SK-N-SH (cell line): ENCODE measurements at regions not wholly inside any gene's neighbourhood (a gene's known extent, or its start where the extent isn't known, plus 50 kb on each side); places are given as distances from the start of the nearest gene placed in this dataset.

Experiments used
- CTCF ChIA-PET: fragments of 300-600, 350-600 bp; formaldehyde crosslinking; extraction: SDS; loops from one replicate; lab custom pipeline; 2021; lab: Yijun Ruan, JAX
- POLR2A ChIA-PET: fragments of 350-600 bp; sonication (Branson Sonifier 250); formaldehyde crosslinking; extraction: SDS; loops from one replicate; lab custom pipeline; 2020; ENCODE audit warnings: antibody characterized with exemption, inconsistent platforms; lab: Yijun Ruan, JAX
- DNase-seq: peaks from one replicate; pipeline ENCODE4 v3.0.0; 2012
- H2AFZ ChIP-seq: fragments of 200-600 bp; sonication (generic); 2 replicates; pipeline ENCODE4 v1.8.1; 2016; ENCODE audit warnings: antibody characterized with exemption, mild to moderate bottlenecking, low read depth
- H3F3A ChIP-seq: fragments of 200-600 bp; sonication (generic); replicated peaks from 2 replicates; pipeline ENCODE3; 2016; ENCODE audit warnings: antibody characterized with exemption, mild to moderate bottlenecking; ENCODE audit not compliant: insufficient read depth
- H3K27ac ChIP-seq, 2 experiments: fragments of 200-500 bp in 1 of 2; fragments of 200-600 bp in 1 of 2; sonication (Bioruptor generic) in 1 of 2; sonication (generic), shearing (Covaris generic) in 1 of 2; 2 replicates each; pipeline versions ENCODE4 v1.5.1 to v1.6.1; 2014 to 2016; ENCODE audit warnings: low read depth in 2 of 2, inconsistent platforms in 1 of 2, low read length in 1 of 2, mild to moderate bottlenecking in 1 of 2, mixed read lengths in 1 of 2
- H3K27me3 ChIP-seq: fragments of 200-600 bp; sonication (generic), shearing (Covaris generic); 2 replicates; pipeline ENCODE4 v1.6.1; 2016; ENCODE audit warnings: mixed run types; ENCODE audit not compliant: insufficient read depth
- H3K36me3 ChIP-seq, 2 experiments: fragments of 200-500 bp in 1 of 2; fragments of 200-600 bp in 1 of 2; sonication (Bioruptor generic) in 1 of 2; sonication (generic) in 1 of 2; replicated peaks in 1 of 2; 2 replicates each; pipeline versions ENCODE3 to v1.5.1; 2014 to 2016; ENCODE audit warnings: low read length in 1 of 2, mild to moderate bottlenecking in 1 of 2; ENCODE audit not compliant: insufficient read depth in 2 of 2, control insufficient read depth in 1 of 2
- H3K4me1 ChIP-seq, 2 experiments: fragments of 200-500 bp in 1 of 2; fragments of 200-600 bp in 1 of 2; sonication (Bioruptor generic) in 1 of 2; sonication (generic), shearing (Covaris generic) in 1 of 2; 2 replicates each; pipeline versions ENCODE4 v1.5.1 to v1.6.1; 2014 to 2016; ENCODE audit warnings: low read depth in 1 of 2, low read length in 1 of 2, mixed run types in 1 of 2; ENCODE audit not compliant: insufficient read depth in 2 of 2, control insufficient read depth in 1 of 2
- H3K4me2 ChIP-seq: fragments of 200-600 bp; sonication (generic), shearing (Covaris generic); 2 replicates; pipeline ENCODE4 v1.6.1; 2017; ENCODE audit warnings: mixed run types
- H3K4me3 ChIP-seq, 2 experiments: fragments of 200-500 bp in 1 of 2; fragments of 200-600 bp in 1 of 2; sonication (Bioruptor generic) in 1 of 2; sonication (generic), shearing (Covaris generic) in 1 of 2; 2 replicates each; pipeline versions ENCODE4 v1.5.1 to v1.8.1; 2014 to 2016; ENCODE audit warnings: low read depth in 2 of 2, inconsistent platforms in 1 of 2, low read length in 1 of 2, mild to moderate bottlenecking in 1 of 2, mixed read lengths in 1 of 2, moderate library complexity in 1 of 2
- H3K79me2 ChIP-seq: fragments of 200-600 bp; sonication (generic); 2 replicates; pipeline ENCODE4 v1.8.1; 2017; ENCODE audit warnings: mild to moderate bottlenecking; ENCODE audit not compliant: insufficient read depth
- H3K9ac ChIP-seq: fragments of 200-600 bp; sonication (generic); 2 replicates; pipeline ENCODE4 v1.6.1; 2017; ENCODE audit warnings: mixed run types
- H3K9me2 ChIP-seq: fragments of 200-600 bp; sonication (generic); 2 replicates; pipeline ENCODE4 v1.6.1; 2017; ENCODE audit warnings: mixed run types
- H3K9me3 ChIP-seq: fragments of 200-600 bp; sonication (generic); 2 replicates; pipeline ENCODE4 v1.6.1; 2017; ENCODE audit warnings: mixed run types, mild to moderate bottlenecking, moderate library complexity
- H4K20me1 ChIP-seq: fragments of 200-600 bp; sonication (generic); 2 replicates; pipeline ENCODE4 v1.6.1; 2017; ENCODE audit warnings: mild to moderate bottlenecking, mixed run types; ENCODE audit not compliant: insufficient read depth
- EP300 ChIP-seq, 2 experiments: IDR thresholded peaks; 2 replicates each; pipeline versions ENCODE4 v1.4.0 to v1.6.1; 2012; ENCODE audit warnings: borderline replicate concordance in 1 of 2, low read depth in 1 of 2, low read length in 1 of 2
- FOXM1 ChIP-seq: IDR thresholded peaks from 2 replicates; pipeline ENCODE4 v1.4.0; 2012; ENCODE audit warnings: low read depth, mild to moderate bottlenecking
- RCOR1 ChIP-seq: fragments of 150-350 bp; IDR thresholded peaks from 2 replicates; pipeline ENCODE4 v1.6.1; 2017; ENCODE audit warnings: antibody characterized with exemption, low read length
- RXRA ChIP-seq: IDR thresholded peaks from 2 replicates; pipeline ENCODE4 v1.4.0; 2012; ENCODE audit warnings: low read depth, mild to moderate bottlenecking, borderline replicate concordance
- TAF1 ChIP-seq: IDR thresholded peaks from 2 replicates; pipeline ENCODE4 v1.6.1; 2012; ENCODE audit warnings: low read depth, mild to moderate bottlenecking, low read length, moderate library complexity, borderline replicate concordance
- ZBTB33 ChIP-seq: IDR thresholded peaks from 2 replicates; pipeline ENCODE4 v1.4.0; 2012; ENCODE audit warnings: low read depth, borderline replicate concordance
- whole genome bisulfite sequencing: methylation state at CpG from one replicate; pipeline ENCODE4 v1.1.6; 2017; ENCODE audit warnings: low lambda C conversion rate; 5-methylcytosine and 5-hydroxymethylcytosine counted together
- small RNA-seq, 7 experiments: library from RNA; depleted of rRNA; stranded (forward); fragments of <200 nt; gene quantifications; one replicate each; pipeline ENCODE3, GENCODE V24; 2012

DNA sequence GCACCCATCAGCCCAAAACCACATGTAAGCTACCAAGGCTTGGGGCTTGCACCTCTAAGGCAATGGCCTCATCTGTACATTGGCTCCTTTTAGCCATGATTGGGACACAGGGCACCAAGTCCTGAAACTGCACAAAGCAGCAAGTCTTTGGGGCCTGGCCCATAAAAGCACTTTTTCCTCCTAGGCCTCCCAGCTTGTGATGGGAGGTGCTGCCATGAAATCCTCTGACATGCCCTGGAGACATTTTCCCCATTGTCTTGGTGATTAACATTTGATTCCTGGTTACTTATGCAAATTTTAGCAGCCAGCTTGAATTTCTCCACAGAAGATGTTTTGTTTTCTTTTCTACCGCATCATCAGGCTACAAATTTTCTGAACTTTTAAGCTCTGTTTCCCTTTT lies 58.5 kb upstream of the PABPC4L start:
- Histone ChIP-seq H3K9me3 (no peaks in the 10 kb centered on the region), H3K36me3 (no peaks in the 10 kb centered on the region), H3K4me3 (no peak overlapping the region), H2AFZ (no peak overlapping the region), H3K9ac (no peak overlapping the region), H3K9me2 (no peaks in the 10 kb centered on the region), H4K20me1 (no peaks in the 10 kb centered on the region), H3K4me2 (no peak overlapping the region), H3K79me2 (no peaks in the 10 kb centered on the region), H3K4me1 (no peaks in the 10 kb centered on the region), H3K27ac (no peak overlapping the region), H3F3A (no peaks in the 10 kb centered on the region), H3K27me3 (no peaks in the 10 kb centered on the region)
- ChIA-PET POLR2A (no interaction called here), CTCF (no interaction called here)
- no peak for DNase-seq
- TF ChIP-seq RXRA (no peak), EP300 (IDR thresholded peaks at IDR 0.05; ENCODE audit: borderline replicate concordance in 1 of 2, low read depth in 1 of 2, low read length in 1 of 2) (no peak), ZBTB33 (no peak), TAF1 (no peak), FOXM1 (no peak), RCOR1 (no peak)
- TF ChIP-seq, all 33 proteins: peak for 0
- 30% methylated on average over 1 of the region's 1 CpG for WGBS

Small RNA genes in the stretch of these regions (small RNA-seq; reads per million reads assigned to genes)
- gene AC104619.4 (0 reads per million in 7 experiments), gene RF00026 (0 reads per million in 7 experiments)
